Esophagus muscularis mucosa (tissue), 4 donors: ENCODE measurements at regions not wholly inside any gene's neighbourhood (a gene's known extent, or its start where the extent isn't known, plus 50 kb on each side); places are given as distances from the start of the nearest gene placed in this dataset.

Source experiments
- CTCF ChIP-seq, 3 experiments: fragments of 200-600 bp in 2 of 3; fragments of 450-650 bp in 1 of 3; sonication (generic) in 2 of 3; IDR thresholded peaks; one replicate each; pipeline ENCODE4 v1.5.1; 2017 to 2019; ENCODE audit warnings: antibody characterized with exemption in 3 of 3, mild to moderate bottlenecking in 2 of 3, moderate library complexity in 1 of 3
- EP300 ChIP-seq: sonication (generic); formaldehyde crosslinking; IDR thresholded peaks from one replicate; pipeline ENCODE4 v1.6.1; 2017; ENCODE audit warnings: antibody characterized with exemption
- POLR2A ChIP-seq: fragments of 450-650 bp; IDR thresholded peaks from one replicate; pipeline ENCODE4 v1.6.1; 2017; ENCODE audit warnings: antibody characterized with exemption, moderate library complexity, mild to moderate bottlenecking, low read depth
- POLR2AphosphoS5 ChIP-seq, 2 donors: sonication (generic); formaldehyde crosslinking; IDR thresholded peaks; one replicate each; pipeline ENCODE4 v1.6.1; 2017; ENCODE audit warnings: antibody characterized with exemption in 2 of 2

DNA sequence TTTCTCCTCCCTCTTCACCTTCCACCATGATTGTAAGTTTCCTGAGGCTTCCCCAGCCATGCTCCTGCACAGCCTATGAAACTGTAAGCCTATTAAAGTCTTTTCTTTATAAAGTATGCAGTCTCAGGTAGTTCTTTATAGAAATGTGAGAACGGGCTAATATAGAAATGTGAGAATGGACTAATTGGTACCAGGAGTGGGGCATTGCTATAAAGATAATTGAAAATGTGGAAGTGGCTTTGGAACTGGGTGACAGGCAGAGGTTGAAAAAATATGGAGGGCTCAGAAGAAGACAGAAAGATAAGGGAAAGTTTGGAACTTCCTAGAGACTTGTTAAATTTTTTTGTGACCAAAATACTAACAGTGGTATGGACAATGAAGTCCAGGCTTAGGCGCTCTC, 959.3 kb downstream of the SH3BGRL start:
- TF ChIP-seq CTCF (IDR thresholded peaks at IDR 0.05) = no peak
- no peak for TF ChIP-seq POLR2AphosphoS5 (IDR thresholded peaks at IDR 0.05)
- TF ChIP-seq POLR2A = no peak
- TF ChIP-seq EP300 = no peak
